ENCODE measurements at regions not wholly inside any gene's neighbourhood (a gene's known extent, or its start where the extent isn't known, plus 50 kb on each side); places are given as distances from the start of the nearest gene placed in this dataset.

GRCh38 chr18:2237706-2238105 is 333.6 kb downstream of the METTL4 start:
- TF ChIP-seq SP1 (IDR thresholded peaks at IDR 0.05): no peak
- no peak for TF ChIP-seq NFRKB (IDR thresholded peaks at IDR 0.05)
- TF ChIP-seq LEF1 (IDR thresholded peaks at IDR 0.05; ENCODE audit: borderline replicate concordance): no peak
- no peak for TF ChIP-seq SUZ12 (IDR thresholded peaks at IDR 0.05)
- TF ChIP-seq ZNF384 (IDR thresholded peaks at IDR 0.05): no peak
- TF ChIP-seq HDGF (IDR thresholded peaks at IDR 0.05; ENCODE audit: borderline replicate concordance): no peak
- no peak for TF ChIP-seq FOXM1 (IDR thresholded peaks at IDR 0.05; ENCODE audit: borderline replicate concordance)
- no peak for TF ChIP-seq CTBP1 (IDR thresholded peaks at IDR 0.05; ENCODE audit: borderline replicate concordance)
- TF ChIP-seq TARDBP (IDR thresholded peaks at IDR 0.05): no peak
- TF ChIP-seq FOXA1 (IDR thresholded peaks at IDR 0.05): no peak
- no peak for TF ChIP-seq BHLHE40 (IDR thresholded peaks at IDR 0.05; ENCODE audit: borderline replicate concordance)
- no peak for TF ChIP-seq FOXK2 (IDR thresholded peaks at IDR 0.05)
- TF ChIP-seq PKNOX1 (IDR thresholded peaks at IDR 0.05): no peak

Measured in HEK293T (cell line).